Hypothalamus (tissue), 51 donors: ENCODE measurements at regions not wholly inside any gene's neighbourhood (a gene's known extent, or its start where the extent isn't known, plus 50 kb on each side); places are given as distances from the start of the nearest gene placed in this dataset.

ENCODE experiments used
- DNase-seq, 51 donors: peaks; one replicate each; lab custom pipeline; 2025; lab: John Stamatoyannopoulos, UW

GRCh38 chr18:45464619-45465018 is 150.7 kb upstream of the SLC14A2 start:
- no peak for DNase-seq

DNA sequence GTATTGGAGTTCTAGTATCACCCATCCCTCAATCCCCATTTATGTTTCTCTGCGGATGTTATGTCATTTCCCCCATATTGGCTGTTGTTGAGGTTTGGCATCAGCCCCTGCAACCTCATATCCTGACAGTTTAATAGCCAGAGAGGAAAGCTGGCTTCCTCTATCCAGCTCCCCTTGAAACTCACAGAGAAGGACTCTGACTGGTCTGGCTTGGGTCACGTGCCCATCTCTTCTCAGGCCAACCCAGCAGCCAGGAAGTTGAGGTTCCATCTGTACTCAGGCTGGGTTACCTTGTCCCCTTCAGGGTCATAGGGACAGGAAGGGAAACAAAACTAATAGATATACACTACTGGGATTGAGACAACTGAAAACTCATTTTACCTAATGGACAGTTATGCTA is 148.0 kb upstream of the SLC14A2 start:
- DNase-seq, result no peak

GRCh38 chr18:45467945-45468344 is 147.3 kb upstream of the SLC14A2 start:
- DNase-seq, result no peak

DNA sequence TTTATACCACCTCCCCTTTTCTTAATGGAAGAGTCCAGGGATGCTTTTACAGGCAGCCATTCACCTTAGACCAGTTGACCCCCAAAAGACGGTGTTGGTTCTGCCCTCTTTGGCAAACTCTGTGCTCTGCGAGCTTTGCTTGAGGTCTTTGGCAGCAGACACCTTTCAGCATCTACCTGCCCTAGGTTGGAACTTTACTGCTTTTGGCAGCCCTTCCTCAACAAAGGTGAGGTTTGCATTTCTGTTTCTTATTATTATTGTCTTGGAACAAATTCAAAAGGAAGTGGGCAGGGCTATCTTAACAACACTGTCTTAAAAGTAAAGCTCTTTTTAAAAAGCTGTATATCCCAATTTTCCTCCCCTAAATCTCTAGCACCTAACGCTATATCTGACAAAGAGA is 136.4 kb upstream of the SLC14A2 start:
- DNase-seq, result no peak

- DNase-seq, result no peak
Observed at GRCh38 chr18:45480219-45481015, 134.9 kb upstream of the SLC14A2 start.

GRCh38 chr18:45481821-45482220 is 133.5 kb upstream of the SLC14A2 start:
- DNase-seq, result no peak

- DNase-seq, result no peak
Observed at GRCh38 chr18:45482286-45482685, 133.0 kb upstream of the SLC14A2 start.

DNA sequence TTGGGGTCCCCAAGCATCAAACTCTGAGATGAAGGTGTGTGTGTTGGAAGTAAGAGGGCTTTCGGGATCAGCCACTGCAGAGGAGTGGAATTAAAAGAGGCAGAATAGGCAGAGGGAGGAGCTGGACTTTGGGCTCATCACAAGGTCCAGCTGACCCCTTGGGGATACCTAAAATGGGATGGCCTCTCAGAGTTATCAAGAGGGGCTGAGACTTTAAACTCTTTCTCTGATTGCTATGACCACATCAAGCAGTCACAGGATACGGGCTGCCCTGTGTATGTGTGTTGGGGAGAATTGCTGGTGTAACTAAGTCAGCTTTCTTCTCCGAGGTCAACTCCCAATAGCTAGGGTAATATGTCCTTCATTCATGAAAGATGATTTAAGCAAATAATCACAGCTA is 127.7 kb upstream of the SLC14A2 start:
- DNase-seq, result no peak

DNA sequence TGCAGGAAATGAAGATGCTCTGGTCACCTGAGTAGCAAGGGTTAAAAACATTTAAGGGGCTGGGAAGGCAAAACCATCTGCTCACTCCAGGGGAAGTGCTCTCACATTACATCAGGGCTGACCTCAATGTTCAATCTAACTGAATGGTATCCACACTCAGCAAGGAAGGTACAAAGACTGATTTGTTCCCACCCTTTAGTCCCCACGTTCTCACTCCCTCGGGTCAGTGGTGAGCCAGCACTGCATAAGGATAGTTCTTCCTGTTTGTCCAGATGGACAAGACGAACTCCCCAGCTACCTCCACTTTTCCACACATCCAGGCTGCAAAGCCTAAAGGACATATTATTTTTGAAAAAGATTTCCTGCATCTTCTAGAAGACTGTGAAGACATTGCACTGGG is 126.6 kb upstream of the SLC14A2 start:
- no peak for DNase-seq

DNA sequence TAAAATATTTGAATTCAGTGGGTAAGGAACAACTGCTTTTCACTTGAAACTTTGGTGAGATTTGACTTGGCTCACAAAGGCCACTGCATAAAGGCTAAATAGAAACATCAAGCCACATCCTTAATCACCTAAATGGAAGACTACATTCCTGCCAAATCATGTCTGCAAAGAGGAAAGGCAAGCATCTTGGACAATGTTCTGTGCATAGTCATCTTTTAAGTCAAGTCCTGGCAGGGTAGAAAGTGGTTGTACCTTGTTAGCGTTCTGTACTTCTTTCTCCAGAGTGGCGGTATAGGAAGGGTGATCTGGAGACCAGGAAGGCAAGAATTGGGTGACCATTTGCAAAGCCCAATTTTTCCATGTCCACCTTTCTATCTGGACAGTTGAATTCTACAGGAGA is 121.4 kb upstream of the SLC14A2 start:
- no peak for DNase-seq

DNA sequence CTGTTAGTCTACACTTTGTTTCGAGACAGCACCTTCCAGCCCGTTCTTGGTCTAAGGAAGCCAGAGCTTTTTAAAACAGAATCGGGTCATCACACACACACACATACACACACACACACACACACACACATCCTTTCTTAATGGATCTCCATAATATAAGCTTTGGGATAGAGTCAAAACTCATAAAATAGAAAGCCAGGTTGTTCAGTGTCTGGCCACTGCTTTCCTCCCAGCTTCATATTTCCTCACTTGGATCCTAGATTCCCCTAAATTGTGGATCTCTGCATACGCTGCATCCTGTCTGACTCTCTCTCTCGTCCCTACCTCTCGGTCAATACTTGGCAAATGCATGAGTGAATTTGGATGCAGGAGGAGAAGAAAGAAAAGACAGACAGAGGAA is 120.5 kb upstream of the SLC14A2 start:
- DNase-seq, result no peak

GRCh38 chr18:45496741-45497140 is 118.5 kb upstream of the SLC14A2 start:
- no peak for DNase-seq

- no peak for DNase-seq
Observed at GRCh38 chr18:45497595-45498286, 117.5 kb upstream of the SLC14A2 start.

DNA sequence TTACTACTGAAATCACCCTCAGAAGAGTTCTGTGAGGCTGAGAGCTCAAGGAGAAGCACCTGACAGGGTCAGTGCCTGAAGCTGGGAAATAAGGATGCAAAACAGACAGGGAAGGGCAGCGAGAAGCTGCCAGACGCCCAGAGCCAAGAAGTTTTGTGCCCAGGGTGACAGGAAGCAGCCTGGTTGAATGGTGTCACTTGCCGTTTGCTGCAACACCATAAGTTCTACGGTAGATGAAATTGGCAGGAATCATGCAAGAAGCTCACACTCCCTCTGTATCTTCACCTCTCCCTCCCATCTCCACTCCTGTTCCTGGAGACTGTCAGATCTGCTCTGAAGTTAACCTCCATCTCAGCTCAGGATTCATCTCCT is 117.0 kb upstream of the SLC14A2 start:
- DNase-seq, result no peak

GRCh38 chr18:45503990-45504389 is 111.3 kb upstream of the SLC14A2 start:
- DNase-seq, result no peak

GRCh38 chr18:45505497-45506206 is 109.6 kb upstream of the SLC14A2 start:
- no peak for DNase-seq

GRCh38 chr18:45506951-45507350 is 108.3 kb upstream of the SLC14A2 start:
- DNase-seq, result no peak

DNA sequence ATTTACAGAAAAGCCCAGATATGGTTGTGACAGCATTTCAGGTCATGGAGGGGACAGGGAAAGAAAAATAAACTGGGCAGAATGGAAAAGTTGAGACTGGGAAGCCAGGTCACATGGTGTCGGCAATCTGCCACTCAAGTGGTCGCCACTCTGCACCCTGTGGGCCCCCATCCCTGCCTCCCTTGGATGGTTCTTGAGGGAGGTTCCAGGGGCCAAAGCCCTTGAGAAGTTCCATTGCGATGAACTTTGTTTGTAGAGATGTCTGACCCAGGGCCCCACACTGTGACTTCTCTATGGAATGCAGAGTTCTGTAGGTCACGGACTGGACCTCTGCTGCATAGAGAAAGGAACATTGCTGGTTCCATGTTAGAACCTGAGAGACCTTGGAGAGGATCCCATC is 105.7 kb upstream of the SLC14A2 start:
- DNase-seq, result no peak

DNA sequence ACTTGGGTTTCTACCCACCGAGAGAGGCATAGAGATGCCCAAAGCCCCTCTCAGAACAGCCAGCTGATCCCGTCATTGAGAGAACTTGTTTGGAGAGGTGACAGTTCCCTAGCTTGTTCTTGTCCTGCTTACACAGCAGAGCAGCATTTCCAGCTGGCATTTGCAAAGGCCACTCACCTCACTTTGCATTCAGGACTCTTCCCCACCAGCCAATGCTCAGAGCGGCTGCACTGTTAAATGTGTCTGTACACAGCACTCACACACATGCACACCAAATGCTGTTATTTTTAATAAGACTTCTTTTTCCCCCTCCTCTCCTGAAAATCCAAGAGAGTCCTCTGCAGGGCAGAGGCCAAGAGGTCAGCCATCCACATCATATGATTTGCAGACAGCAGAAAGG is 104.6 kb upstream of the SLC14A2 start:
- no peak for DNase-seq

GRCh38 chr18:45512363-45512953 is 102.8 kb upstream of the SLC14A2 start:
- no peak for DNase-seq

GRCh38 chr18:45517181-45517741 is 98.0 kb upstream of the SLC14A2 start:
- no peak for DNase-seq
